ENCODE measurements at regions not wholly inside any gene's neighbourhood (a gene's known extent, or its start where the extent isn't known, plus 50 kb on each side); places are given as distances from the start of the nearest gene placed in this dataset.
"Not testable (repeated sequence)": the region's sequence is repeated elsewhere in the genome, so short reads cannot be mapped to it uniquely, and the experiment has no call there.

DNA sequence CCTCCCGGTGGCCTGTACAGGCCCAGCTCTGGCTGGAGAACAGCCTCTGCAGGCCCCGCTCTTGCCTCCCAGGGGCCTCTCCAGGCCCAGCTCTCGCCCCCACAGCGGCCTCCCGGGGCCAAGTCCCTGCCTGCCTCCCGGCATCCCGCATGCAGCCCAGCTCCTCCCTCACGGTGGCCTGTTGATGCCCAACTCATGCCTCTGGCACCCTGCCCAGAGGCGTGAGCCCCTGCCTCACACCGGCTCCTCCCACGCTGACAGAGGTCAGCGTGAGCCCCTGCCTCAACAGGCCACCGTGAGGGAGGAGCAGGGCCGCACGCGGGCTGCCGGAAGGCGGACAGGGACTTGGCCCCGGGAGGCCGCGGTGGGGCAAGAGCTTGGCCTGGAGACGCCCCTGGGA is 157.0 kb upstream of the CDK13 start:
- not testable (repeated sequence) for H3K9ac ChIP-seq (ENCODE audit: low read depth in 1 of 2, low read length in 2 of 2); H3K36me3 ChIP-seq (ENCODE audit: control insufficient read depth in 1 of 2, insufficient read depth in 2 of 2, low read length in 2 of 2); H3K27ac ChIP-seq (ENCODE audit: low read depth, low read length); H3K4me3 ChIP-seq (ENCODE audit: low read depth in 1 of 2, low read length in 2 of 2); H3K27me3 ChIP-seq (ENCODE audit: control insufficient read depth in 1 of 2, insufficient read depth in 2 of 2, low read length in 2 of 2); H3K4me1 ChIP-seq (ENCODE audit: control insufficient read depth in 1 of 2, insufficient read depth in 2 of 2, low read length in 2 of 2); H3K9me3 ChIP-seq (ENCODE audit: control insufficient read depth in 1 of 2, low read length in 2 of 2)

DNA sequence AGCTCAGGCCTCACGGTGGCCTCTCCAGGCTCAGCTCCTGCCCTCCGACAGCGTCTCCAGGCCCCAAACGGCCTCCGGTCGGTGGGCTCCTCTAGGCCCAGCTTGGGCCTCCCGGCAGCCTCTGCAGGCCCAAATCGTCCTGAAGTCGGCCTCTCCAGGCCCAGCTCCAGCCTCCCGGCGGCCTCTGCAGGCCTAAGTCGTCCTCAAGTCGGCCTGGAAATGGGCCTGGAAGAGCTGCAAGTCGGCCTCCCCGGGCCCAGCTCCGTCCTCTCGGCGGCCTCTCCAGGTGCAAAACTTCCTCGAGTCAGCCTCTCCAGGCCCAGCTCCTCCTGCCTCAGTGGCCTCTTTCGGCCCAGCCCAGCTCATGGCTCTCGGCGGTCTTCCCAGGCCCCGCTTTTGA is 156.2 kb upstream of the CDK13 start:
- not testable (repeated sequence) for H3K4me1 ChIP-seq (ENCODE audit: control insufficient read depth in 1 of 2, insufficient read depth in 2 of 2, low read length in 2 of 2); H3K4me3 ChIP-seq (ENCODE audit: low read depth in 1 of 2, low read length in 2 of 2); H3K9me3 ChIP-seq (ENCODE audit: control insufficient read depth in 1 of 2, low read length in 2 of 2); H3K36me3 ChIP-seq (ENCODE audit: control insufficient read depth in 1 of 2, insufficient read depth in 2 of 2, low read length in 2 of 2); H3K27me3 ChIP-seq (ENCODE audit: control insufficient read depth in 1 of 2, insufficient read depth in 2 of 2, low read length in 2 of 2); H3K9ac ChIP-seq (ENCODE audit: low read depth in 1 of 2, low read length in 2 of 2); H3K27ac ChIP-seq (ENCODE audit: low read depth, low read length)

DNA sequence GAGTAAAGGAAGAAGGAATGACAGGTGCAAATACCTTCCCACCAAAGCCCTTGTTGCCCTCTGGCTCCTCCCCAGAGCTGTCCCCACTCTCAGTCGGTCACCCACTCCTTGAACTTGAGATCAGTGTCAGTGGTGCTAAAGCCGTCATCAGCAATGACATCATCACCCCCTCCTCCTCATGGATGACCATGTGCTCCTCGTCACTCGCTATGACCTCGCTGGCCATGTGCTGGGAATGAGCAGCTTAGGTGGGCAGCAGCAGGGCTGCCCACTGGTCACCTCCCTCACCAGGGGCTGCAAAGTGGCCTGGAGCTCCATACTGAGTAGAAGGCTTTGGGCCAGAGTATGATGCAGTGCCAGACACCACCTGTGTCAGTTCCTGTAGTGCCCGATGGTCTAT is 153.1 kb upstream of the CDK13 start:
- not testable (repeated sequence) for H3K4me1 ChIP-seq (ENCODE audit: control insufficient read depth in 1 of 2, insufficient read depth in 2 of 2, low read length in 2 of 2); H3K36me3 ChIP-seq (ENCODE audit: control insufficient read depth in 1 of 2, insufficient read depth in 2 of 2, low read length in 2 of 2)

DNA sequence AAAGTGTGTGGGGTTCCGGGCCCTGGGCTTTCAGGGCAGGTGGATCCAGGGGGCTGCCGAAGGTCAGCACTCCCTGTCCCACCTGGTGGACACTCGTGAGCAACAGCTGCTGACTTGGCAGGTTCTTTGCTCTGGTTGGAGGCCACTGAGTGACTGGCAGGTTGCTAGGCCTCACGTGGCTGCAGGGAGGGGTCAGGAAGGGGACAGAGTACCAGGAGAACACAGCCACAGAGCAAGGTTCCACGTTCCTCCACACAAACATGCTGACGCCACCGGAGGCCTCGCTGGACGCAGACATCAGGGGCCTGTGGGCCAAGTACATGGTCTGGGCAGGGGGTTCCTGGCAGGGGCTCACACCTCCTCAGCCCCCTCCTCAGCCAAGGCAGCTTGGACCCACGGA is 152.0 kb upstream of the CDK13 start:
- not testable (repeated sequence) for H3K27me3 ChIP-seq (ENCODE audit: control insufficient read depth in 1 of 2, insufficient read depth in 2 of 2, low read length in 2 of 2); H3K4me1 ChIP-seq (ENCODE audit: control insufficient read depth in 1 of 2, insufficient read depth in 2 of 2, low read length in 2 of 2); H3K9me3 ChIP-seq (ENCODE audit: control insufficient read depth in 1 of 2, low read length in 2 of 2); H3K9ac ChIP-seq (ENCODE audit: low read depth in 1 of 2, low read length in 2 of 2); H3K27ac ChIP-seq (ENCODE audit: low read depth, low read length); H3K36me3 ChIP-seq (ENCODE audit: control insufficient read depth in 1 of 2, insufficient read depth in 2 of 2, low read length in 2 of 2); H3K4me3 ChIP-seq (ENCODE audit: low read depth in 1 of 2, low read length in 2 of 2)

More for the DNA sequence above, 153.1 kb upstream of the CDK13 start:
- not testable (repeated sequence) for H3K27me3 ChIP-seq (ENCODE audit: control insufficient read depth in 1 of 2, insufficient read depth in 2 of 2, low read length in 2 of 2); H3K9me3 ChIP-seq (ENCODE audit: control insufficient read depth in 1 of 2, low read length in 2 of 2); H3K4me3 ChIP-seq (ENCODE audit: low read depth in 1 of 2, low read length in 2 of 2); H3K9ac ChIP-seq (ENCODE audit: low read depth in 1 of 2, low read length in 2 of 2); H3K27ac ChIP-seq (ENCODE audit: low read depth, low read length)

DNA sequence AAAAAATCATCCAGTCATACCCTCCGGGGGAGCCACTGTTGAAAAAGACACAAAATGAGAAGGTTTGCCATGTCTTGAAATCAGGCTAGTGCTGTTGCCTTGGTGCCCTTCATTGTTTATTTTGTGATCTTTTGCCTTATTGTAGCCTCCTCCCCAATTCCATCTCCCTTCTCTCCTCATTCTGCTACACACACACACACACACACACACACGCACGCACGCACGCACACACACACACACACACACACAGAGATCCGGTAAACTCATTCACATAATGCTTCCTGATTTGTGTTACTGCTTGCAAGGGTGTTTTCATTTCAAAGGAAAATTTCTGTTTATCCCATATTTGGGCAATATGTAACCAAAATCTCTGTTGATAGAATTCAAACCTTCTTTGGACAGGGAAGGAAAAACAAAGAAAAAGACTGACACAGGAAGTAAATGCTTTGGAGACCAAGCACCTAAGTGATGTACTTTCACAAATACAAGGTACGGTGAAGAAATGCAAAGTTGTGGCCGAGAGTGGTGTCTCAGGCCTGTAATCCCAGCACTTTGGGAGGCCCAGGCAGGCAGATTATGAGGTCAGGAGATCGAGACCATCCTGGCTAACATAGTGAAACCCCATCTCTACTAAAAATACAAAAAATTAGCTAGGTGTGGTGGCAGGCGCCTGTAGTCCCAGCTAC is 141.1 kb upstream of the CDK13 start:
- H3K4me3 ChIP-seq (ENCODE audit: low read depth in 1 of 2, low read length in 2 of 2) = no peak overlapping the region
- no peak overlapping the region for H3K9ac ChIP-seq (ENCODE audit: low read depth in 1 of 2, low read length in 2 of 2)
- no peaks in the 10 kb centered on the region for H3K9me3 ChIP-seq (ENCODE audit: control insufficient read depth in 1 of 2, low read length in 2 of 2)
- no peaks in the 10 kb centered on the region for H3K36me3 ChIP-seq (ENCODE audit: control insufficient read depth in 1 of 2, insufficient read depth in 2 of 2, low read length in 2 of 2)
- no peak overlapping the region for H3K27ac ChIP-seq (ENCODE audit: low read depth, low read length)
- H3K27me3 ChIP-seq (ENCODE audit: control insufficient read depth in 1 of 2, insufficient read depth in 2 of 2, low read length in 2 of 2) = no peaks in the 10 kb centered on the region
- H3K4me1 ChIP-seq (ENCODE audit: control insufficient read depth in 1 of 2, insufficient read depth in 2 of 2, low read length in 2 of 2) = peaks cover 0 to 13% of the 10 kb centered on the region in 2 donors

DNA sequence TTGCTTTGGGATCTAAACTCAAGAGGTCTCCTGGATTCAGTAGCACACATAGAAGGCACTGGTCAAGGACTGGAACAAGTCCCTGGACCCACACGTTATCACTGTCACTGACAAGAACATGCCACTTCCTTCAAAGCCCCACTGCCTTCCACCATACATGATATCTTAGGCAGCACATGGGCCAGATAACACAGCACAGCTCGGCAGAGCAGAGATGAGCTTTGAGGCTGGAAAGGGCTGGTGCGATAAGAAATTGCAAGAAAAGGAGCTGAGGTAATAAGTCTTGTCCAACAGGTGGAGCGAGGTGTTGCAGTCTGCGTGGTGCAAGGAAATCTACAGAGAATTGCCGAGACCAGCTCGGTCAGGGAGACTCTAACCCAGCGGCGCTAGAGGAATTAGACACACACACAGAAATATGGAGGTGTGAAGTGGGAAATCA is 139.8 kb upstream of the CDK13 start:
- no peak overlapping the region for H3K27ac ChIP-seq (ENCODE audit: low read depth, low read length)
- no peak overlapping the region for H3K4me3 ChIP-seq (ENCODE audit: low read depth in 1 of 2, low read length in 2 of 2)
- H3K27me3 ChIP-seq (ENCODE audit: control insufficient read depth in 1 of 2, insufficient read depth in 2 of 2, low read length in 2 of 2) = peaks cover 0 to 5% of the 10 kb centered on the region in 2 donors
- no peaks in the 10 kb centered on the region for H3K9me3 ChIP-seq (ENCODE audit: control insufficient read depth in 1 of 2, low read length in 2 of 2)
- no peak overlapping the region for H3K9ac ChIP-seq (ENCODE audit: low read depth in 1 of 2, low read length in 2 of 2)
- peaks cover 0 to 13% of the 10 kb centered on the region in 2 donors for H3K4me1 ChIP-seq (ENCODE audit: control insufficient read depth in 1 of 2, insufficient read depth in 2 of 2, low read length in 2 of 2)
- no peaks in the 10 kb centered on the region for H3K36me3 ChIP-seq (ENCODE audit: control insufficient read depth in 1 of 2, insufficient read depth in 2 of 2, low read length in 2 of 2)

DNA sequence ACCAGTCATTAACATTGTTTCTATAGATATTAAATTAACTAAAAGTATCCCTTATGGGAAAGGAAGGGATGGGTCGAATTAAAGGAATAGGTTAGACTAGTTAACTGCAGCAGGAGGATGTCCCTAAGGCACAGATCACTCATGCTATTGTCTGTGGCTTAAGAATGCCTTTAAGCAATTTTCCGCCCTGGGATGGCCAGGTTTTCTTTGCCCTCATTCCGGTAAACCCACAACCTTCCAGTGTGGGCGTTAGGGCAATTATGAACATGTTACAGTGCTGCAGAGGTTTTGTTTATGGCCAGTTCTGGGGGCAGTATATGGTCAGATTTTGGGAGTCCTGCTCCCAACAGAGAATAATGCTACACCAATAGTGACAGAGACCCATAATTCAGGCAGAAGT is 139.3 kb upstream of the CDK13 start:
- Histone ChIP-seq H3K27ac (ENCODE audit: low read depth, low read length) (no peak overlapping the region), H3K9me3 (ENCODE audit: control insufficient read depth in 1 of 2, low read length in 2 of 2) (no peaks in the 10 kb centered on the region), H3K4me1 (ENCODE audit: control insufficient read depth in 1 of 2, insufficient read depth in 2 of 2, low read length in 2 of 2) (peaks cover 0 to 13% of the 10 kb centered on the region in 2 donors), H3K9ac (ENCODE audit: low read depth in 1 of 2, low read length in 2 of 2) (no peak overlapping the region), H3K4me3 (ENCODE audit: low read depth in 1 of 2, low read length in 2 of 2) (no peak overlapping the region), H3K27me3 (ENCODE audit: control insufficient read depth in 1 of 2, insufficient read depth in 2 of 2, low read length in 2 of 2) (peaks cover 0 to 9% of the 10 kb centered on the region in 2 donors), H3K36me3 (ENCODE audit: control insufficient read depth in 1 of 2, insufficient read depth in 2 of 2, low read length in 2 of 2) (no peaks in the 10 kb centered on the region)

DNA sequence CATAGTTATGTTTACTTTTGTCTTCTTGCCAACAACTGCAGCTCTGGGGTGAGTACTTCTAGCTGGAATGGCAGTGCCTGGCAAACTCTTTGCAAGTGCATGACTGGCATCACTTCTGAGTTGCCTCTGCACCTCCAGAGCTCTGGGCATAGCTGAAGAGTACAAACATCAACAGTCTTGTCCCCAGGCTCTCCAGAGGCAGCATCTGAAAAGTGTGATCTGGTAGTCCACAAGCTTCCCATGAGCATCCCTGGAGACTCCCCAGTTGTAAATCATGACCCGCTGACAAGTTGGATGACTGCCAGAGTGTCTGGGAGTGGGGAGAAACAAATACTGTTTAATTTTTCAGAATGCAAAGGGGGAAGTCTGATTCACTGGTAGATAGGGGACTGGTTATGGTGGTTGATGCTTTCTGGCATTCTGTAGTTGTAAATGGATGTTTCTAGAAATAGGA is 138.9 kb upstream of the CDK13 start:
- Histone ChIP-seq H3K4me3 (ENCODE audit: low read depth in 1 of 2, low read length in 2 of 2) (no peak overlapping the region), H3K27ac (ENCODE audit: low read depth, low read length) (no peak overlapping the region), H3K9me3 (ENCODE audit: control insufficient read depth in 1 of 2, low read length in 2 of 2) (no peaks in the 10 kb centered on the region), H3K27me3 (ENCODE audit: control insufficient read depth in 1 of 2, insufficient read depth in 2 of 2, low read length in 2 of 2) (peaks cover 0 to 9% of the 10 kb centered on the region in 2 donors), H3K9ac (ENCODE audit: low read depth in 1 of 2, low read length in 2 of 2) (no peak overlapping the region), H3K36me3 (ENCODE audit: control insufficient read depth in 1 of 2, insufficient read depth in 2 of 2, low read length in 2 of 2) (no peaks in the 10 kb centered on the region), H3K4me1 (ENCODE audit: control insufficient read depth in 1 of 2, insufficient read depth in 2 of 2, low read length in 2 of 2) (peaks cover 0 to 13% of the 10 kb centered on the region in 2 donors)

DNA sequence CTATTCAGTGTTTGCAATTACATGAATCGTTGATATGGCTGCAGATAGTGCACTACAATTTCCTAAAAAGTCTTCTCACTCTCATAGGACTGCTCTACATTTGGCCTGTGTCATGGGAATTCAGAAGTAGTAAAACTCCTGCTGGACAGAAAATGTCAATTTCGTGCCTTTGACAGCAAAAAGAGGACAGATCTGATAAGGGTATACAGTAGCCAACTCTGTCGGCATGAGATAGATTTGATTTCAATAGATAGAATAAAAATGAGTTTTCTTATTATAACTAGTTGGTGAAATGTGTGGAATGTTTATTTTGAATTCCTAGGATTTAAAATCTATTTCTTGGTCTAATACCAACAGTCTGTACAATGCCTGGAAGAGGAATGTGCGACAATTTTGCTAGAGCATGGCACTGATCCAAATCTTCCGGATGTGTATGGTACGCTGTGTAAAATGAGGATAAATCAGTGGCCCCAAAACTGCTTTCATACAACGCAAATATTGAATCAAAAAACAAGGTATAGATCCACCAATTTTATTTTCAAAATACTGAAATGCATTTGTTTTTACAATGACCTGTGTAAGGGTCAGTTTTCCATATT is 133.5 kb upstream of the CDK13 start:
- Histone ChIP-seq H3K27me3 (ENCODE audit: control insufficient read depth in 1 of 2, insufficient read depth in 2 of 2, low read length in 2 of 2) (peaks cover 0 to 13% of the 10 kb centered on the region in 2 donors), H3K9ac (ENCODE audit: low read depth in 1 of 2, low read length in 2 of 2) (no peak overlapping the region), H3K27ac (ENCODE audit: low read depth, low read length) (no peak overlapping the region), H3K36me3 (ENCODE audit: control insufficient read depth in 1 of 2, insufficient read depth in 2 of 2, low read length in 2 of 2) (no peaks in the 10 kb centered on the region), H3K4me1 (ENCODE audit: control insufficient read depth in 1 of 2, insufficient read depth in 2 of 2, low read length in 2 of 2) (no peaks in the 10 kb centered on the region), H3K9me3 (ENCODE audit: control insufficient read depth in 1 of 2, low read length in 2 of 2) (no peaks in the 10 kb centered on the region), H3K4me3 (ENCODE audit: low read depth in 1 of 2, low read length in 2 of 2) (no peak overlapping the region)

DNA sequence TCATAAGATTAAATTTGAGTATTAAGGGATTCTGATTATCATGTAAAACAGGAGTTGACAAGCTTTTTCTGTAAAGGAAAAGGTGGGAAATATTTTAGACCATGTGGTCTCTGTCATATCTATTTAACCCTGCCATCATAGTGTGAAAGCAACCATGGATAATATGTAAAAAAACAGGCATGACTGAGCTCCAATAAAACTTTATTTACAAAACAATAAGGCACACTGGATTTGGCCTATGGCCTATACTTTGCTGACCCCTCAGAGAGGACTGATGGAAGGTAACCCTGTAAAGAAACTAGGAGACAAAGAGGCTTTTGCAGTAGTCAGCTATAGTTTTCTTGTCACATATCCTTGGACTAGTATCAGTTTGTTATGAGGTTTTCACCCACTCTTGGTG is 130.5 kb upstream of the CDK13 start:
- Histone ChIP-seq H3K4me1 (ENCODE audit: control insufficient read depth in 1 of 2, insufficient read depth in 2 of 2, low read length in 2 of 2) (no peaks in the 10 kb centered on the region), H3K4me3 (ENCODE audit: low read depth in 1 of 2, low read length in 2 of 2) (no peak overlapping the region), H3K9ac (ENCODE audit: low read depth in 1 of 2, low read length in 2 of 2) (no peak overlapping the region), H3K27me3 (ENCODE audit: control insufficient read depth in 1 of 2, insufficient read depth in 2 of 2, low read length in 2 of 2) (peaks cover 0 to 13% of the 10 kb centered on the region in 2 donors), H3K36me3 (ENCODE audit: control insufficient read depth in 1 of 2, insufficient read depth in 2 of 2, low read length in 2 of 2) (no peaks in the 10 kb centered on the region), H3K9me3 (ENCODE audit: control insufficient read depth in 1 of 2, low read length in 2 of 2) (no peaks in the 10 kb centered on the region), H3K27ac (ENCODE audit: low read depth, low read length) (no peak overlapping the region)

Measured in duodenal mucosa (tissue), 2 donors.